CD4-positive, alpha-beta T cell treated with Interleukin-4 for 4 hours (primary cell): ENCODE measurements at regions not wholly inside any gene's neighbourhood (a gene's known extent, or its start where the extent isn't known, plus 50 kb on each side); places are given as distances from the start of the nearest gene placed in this dataset.
"Not testable (repeated sequence)": the region's sequence is repeated elsewhere in the genome, so short reads cannot be mapped to it uniquely, and the experiment has no call there.

Experiments
- DNase-seq: peaks from one replicate; pipeline ENCODE4 v3.0.0-alpha.2; 2020

- DNase-seq = no peak
These were observed 50.6 kb upstream of the C1QTNF9B start for GRCh38 chr13:23947893-23948292.

- DNase-seq = no peak
These were observed 51.9 kb upstream of the C1QTNF9B start for GRCh38 chr13:23949200-23949599.

- DNase-seq = no peak
These were observed 52.4 kb upstream of the C1QTNF9B start for GRCh38 chr13:23949736-23950135.

GRCh38 chr13:23950736-23951510 lies 53.6 kb upstream of the C1QTNF9B start:
- no peak for DNase-seq

- no peak for DNase-seq
These were observed 55.5 kb upstream of the C1QTNF9B start for GRCh38 chr13:23952796-23953195.

- no peak for DNase-seq
These were observed 56.7 kb upstream of the C1QTNF9B start for GRCh38 chr13:23953860-23954512.

- DNase-seq = no peak
These were observed 57.8 kb upstream of the C1QTNF9B start for GRCh38 chr13:23955064-23955463.

GRCh38 chr13:23956106-23956505 lies 58.8 kb upstream of the C1QTNF9B start:
- DNase-seq = no peak

GRCh38 chr13:23957981-23958380 lies 60.7 kb upstream of the C1QTNF9B start:
- no peak for DNase-seq

GRCh38 chr13:23959231-23959862 lies 62.0 kb upstream of the C1QTNF9B start:
- DNase-seq = no peak

GRCh38 chr13:23960566-23961156 lies 63.4 kb upstream of the C1QTNF9B start:
- peak; percentile 24 for DNase-seq

GRCh38 chr13:23963184-23963931 lies 66.1 kb upstream of the C1QTNF9B start:
- DNase-seq = no peak

- peak; percentile 6 for DNase-seq
These were observed 66.6 kb upstream of the C1QTNF9B start for GRCh38 chr13:23963947-23964346.

GRCh38 chr13:23965346-23965745 lies 68.0 kb upstream of the C1QTNF9B start:
- no peak for DNase-seq

- no peak for DNase-seq
These were observed 69.0 kb upstream of the C1QTNF9B start for GRCh38 chr13:23966221-23966690.

- DNase-seq = peak; percentile 45
These were observed 69.7 kb upstream of the C1QTNF9B start for GRCh38 chr13:23966691-23967615.

- DNase-seq = not testable (repeated sequence)
These were observed 70.5 kb upstream of the C1QTNF9B start for GRCh38 chr13:23967792-23968191.

- DNase-seq = no peak
These were observed 72.3 kb upstream of the C1QTNF9B start for GRCh38 chr13:23969647-23970046.

GRCh38 chr13:23979361-23980159 lies 82.3 kb upstream of the C1QTNF9B start:
- no peak for DNase-seq

GRCh38 chr13:23980160-23980551 lies 82.9 kb upstream of the C1QTNF9B start:
- peak; percentile 86 for DNase-seq

- DNase-seq = no peak
These were observed 86.4 kb upstream of the C1QTNF9B start for GRCh38 chr13:23983671-23984070.
